ENCODE measurements at regions not wholly inside any gene's neighbourhood (a gene's known extent, or its start where the extent isn't known, plus 50 kb on each side); places are given as distances from the start of the nearest gene placed in this dataset.

DNA sequence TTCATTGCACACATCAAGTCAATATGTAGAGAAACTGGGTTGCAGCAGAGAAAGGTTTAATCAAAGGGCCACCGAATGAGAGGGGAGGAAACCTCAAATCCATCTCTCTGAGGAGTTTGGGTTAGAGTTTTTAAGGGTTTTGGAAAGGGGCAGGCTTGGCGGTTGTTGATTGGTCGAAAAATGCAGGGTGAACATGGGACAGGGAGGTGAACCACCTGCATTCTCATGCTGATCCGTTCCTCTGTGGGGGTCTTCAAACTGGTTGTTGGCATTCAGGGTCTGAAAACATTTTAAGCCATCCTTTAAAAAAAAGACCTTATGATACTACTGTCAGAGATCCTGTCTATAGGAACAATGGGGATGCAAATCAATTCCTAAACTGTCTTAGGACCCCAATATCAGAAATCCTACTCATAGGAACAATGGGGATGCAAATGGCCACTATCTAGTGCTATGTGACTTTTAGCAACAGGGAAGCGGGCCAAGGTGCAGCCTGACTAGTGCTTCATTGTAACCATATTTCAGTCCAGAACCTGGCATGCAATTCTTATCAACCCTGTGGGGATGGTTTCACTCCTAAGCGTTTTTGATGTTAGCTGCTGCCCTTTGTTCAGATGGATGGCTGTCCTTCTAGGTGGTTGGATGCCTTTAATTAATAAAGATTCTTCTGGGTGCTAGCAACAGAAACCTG lies 120.1 kb upstream of the MGAT5 start:
- Histone ChIP-seq H3K14ac (ENCODE audit: insufficient read depth, low read length) (no peak overlapping the region), H2BK5ac (ENCODE audit: insufficient read length, low read length) (no peak overlapping the region), H3T11ph (ENCODE audit: low read length) (no peak overlapping the region), H3K9ac (ENCODE audit: extremely low read depth, insufficient read length, low read length) (no peak overlapping the region), H3K9me3 (ENCODE audit: control insufficient read depth, low read depth, low read length) (no peaks in the 10 kb centered on the region), H2AK5ac (ENCODE audit: insufficient read length, low read length) (no peak overlapping the region), H2BK15ac (ENCODE audit: low read depth, low read length) (no peak overlapping the region), H3K27ac (ENCODE audit: insufficient read length, low read depth, low read length) (peak overlapping the region; percentile 11), H4K91ac (ENCODE audit: insufficient read length, low read depth, low read length) (no peak overlapping the region), H4K20me1 (ENCODE audit: control insufficient read depth, insufficient read depth, insufficient read length) (no peaks in the 10 kb centered on the region), H3K79me2 (ENCODE audit: insufficient read depth, low read length) (peaks cover 4% of the 10 kb centered on the region; the same call in 1 of the 2 replicates), H3K4ac (ENCODE audit: low read depth, low read length) (no peak overlapping the region), H3K18ac (ENCODE audit: insufficient read length, low read depth, low read length) (no peak overlapping the region), H3K23me2 (ENCODE audit: insufficient read length, low read depth, low read length, poor library complexity, severe bottlenecking) (no peaks in the 10 kb centered on the region), H3K4me2 (ENCODE audit: insufficient read depth, insufficient read length, low read length) (peak overlapping the region; percentile 5), H3K4me1 (ENCODE audit: insufficient read depth, low read length) (peaks cover 14% of the 10 kb centered on the region), H2BK20ac (ENCODE audit: low read depth, low read length, poor library complexity, severe bottlenecking) (no peak overlapping the region), H3K23ac (ENCODE audit: insufficient read length, low read depth, low read length) (no peak overlapping the region), H4K8ac (replicated peaks; ENCODE audit: insufficient read length, low read depth, low read length) (no peak overlapping the region), H2BK120ac (ENCODE audit: low read depth, low read length, poor library complexity, severe bottlenecking) (no peak overlapping the region), H2BK12ac (ENCODE audit: insufficient read length, low read depth, low read length) (no peak overlapping the region), H3K56ac (ENCODE audit: insufficient read length, low read depth, low read length) (no peak overlapping the region), H3K27me3 (ENCODE audit: insufficient read depth, low read length) (no peaks in the 10 kb centered on the region), H2AFZ (ENCODE audit: low read length) (no peak overlapping the region), H4K5ac (ENCODE audit: insufficient read length, low read depth, low read length) (no peak overlapping the region), H3K79me1 (ENCODE audit: insufficient read depth, low read depth, low read length, poor library complexity, severe bottlenecking) (no peaks in the 10 kb centered on the region)
- TF ChIP-seq, protein P1, sequence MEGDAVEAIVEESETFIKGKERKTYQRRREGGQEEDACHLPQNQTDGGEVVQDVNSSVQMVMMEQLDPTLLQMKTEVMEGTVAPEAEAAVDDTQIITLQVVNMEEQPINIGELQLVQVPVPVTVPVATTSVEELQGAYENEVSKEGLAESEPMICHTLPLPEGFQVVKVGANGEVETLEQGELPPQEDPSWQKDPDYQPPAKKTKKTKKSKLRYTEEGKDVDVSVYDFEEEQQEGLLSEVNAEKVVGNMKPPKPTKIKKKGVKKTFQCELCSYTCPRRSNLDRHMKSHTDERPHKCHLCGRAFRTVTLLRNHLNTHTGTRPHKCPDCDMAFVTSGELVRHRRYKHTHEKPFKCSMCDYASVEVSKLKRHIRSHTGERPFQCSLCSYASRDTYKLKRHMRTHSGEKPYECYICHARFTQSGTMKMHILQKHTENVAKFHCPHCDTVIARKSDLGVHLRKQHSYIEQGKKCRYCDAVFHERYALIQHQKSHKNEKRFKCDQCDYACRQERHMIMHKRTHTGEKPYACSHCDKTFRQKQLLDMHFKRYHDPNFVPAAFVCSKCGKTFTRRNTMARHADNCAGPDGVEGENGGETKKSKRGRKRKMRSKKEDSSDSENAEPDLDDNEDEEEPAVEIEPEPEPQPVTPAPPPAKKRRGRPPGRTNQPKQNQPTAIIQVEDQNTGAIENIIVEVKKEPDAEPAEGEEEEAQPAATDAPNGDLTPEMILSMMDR (conservative IDR thresholded peaks at IDR 0.05): no peak
- H3K4me3 Mint-ChIP-seq: peak overlapping the region; percentile 22 to 38; a peak in 4 of 5 replicates
- H3K9me3 Mint-ChIP-seq: peaks cover 5 to 17% of the 10 kb centered on the region in 2 experiments
- no peak for DNase-seq
- no CpG with 5 or more reads among the region's 6 CpGs for WGBS (ENCODE audit: extremely low coverage, insufficient read length, low lambda C conversion rate)
- peaks cover 58 to 59% of the 10 kb centered on the region in 2 experiments for H3K4me1 Mint-ChIP-seq
- H3K36me3 Mint-ChIP-seq (ENCODE audit: insufficient read depth in 1 of 3, low read depth in 3 of 3): peaks cover 13 to 20% (median 17%) of the 10 kb centered on the region in 3 experiments; a peak in 6 of 7 replicates
- no peaks in the 10 kb centered on the region for H3K27me3 Mint-ChIP-seq (ENCODE audit: low read depth)
- H3K27ac Mint-ChIP-seq: peak overlapping the region; percentile 69 to 99 (median 81)
